Limb (tissue), 2 donors: ENCODE measurements at regions not wholly inside any gene's neighbourhood (a gene's known extent, or its start where the extent isn't known, plus 50 kb on each side); places are given as distances from the start of the nearest gene placed in this dataset.

Experiments
- DNase-seq, 2 donors: peaks; one replicate each; pipeline ENCODE4 v3.0.0-alpha.2; 2016; ENCODE audit errors: extremely low spot score in 2 of 2

GRCh38 chr5:54854883-54855581 lies 130.4 kb downstream of the ESM1 start:
- DNase-seq, result no peak

- DNase-seq, result no peak
Measured at GRCh38 chr5:54852007-54852406, 133.4 kb downstream of the ESM1 start.

DNA sequence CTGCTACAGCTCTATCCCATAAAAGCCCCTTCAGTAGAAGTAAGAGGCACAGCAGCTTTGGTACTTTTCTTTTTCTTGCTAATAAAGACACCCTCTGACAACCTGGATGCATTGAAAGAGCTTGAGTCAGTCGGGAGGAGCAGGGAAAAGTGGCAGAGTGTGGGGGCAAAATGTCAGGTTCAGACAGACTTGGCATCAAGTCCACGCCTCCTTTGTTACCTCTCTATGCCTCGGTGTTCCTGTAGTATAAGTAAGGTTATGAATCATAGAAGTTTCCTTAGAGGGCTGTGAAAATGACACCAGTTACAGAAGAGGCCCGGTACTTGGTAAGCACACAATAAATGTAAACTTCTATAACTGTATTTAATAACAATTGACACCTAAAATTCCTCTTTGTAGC lies 133.9 kb downstream of the ESM1 start:
- no peak for DNase-seq

GRCh38 chr5:54848581-54848980 lies 136.8 kb downstream of the ESM1 start:
- DNase-seq, result no peak

DNA sequence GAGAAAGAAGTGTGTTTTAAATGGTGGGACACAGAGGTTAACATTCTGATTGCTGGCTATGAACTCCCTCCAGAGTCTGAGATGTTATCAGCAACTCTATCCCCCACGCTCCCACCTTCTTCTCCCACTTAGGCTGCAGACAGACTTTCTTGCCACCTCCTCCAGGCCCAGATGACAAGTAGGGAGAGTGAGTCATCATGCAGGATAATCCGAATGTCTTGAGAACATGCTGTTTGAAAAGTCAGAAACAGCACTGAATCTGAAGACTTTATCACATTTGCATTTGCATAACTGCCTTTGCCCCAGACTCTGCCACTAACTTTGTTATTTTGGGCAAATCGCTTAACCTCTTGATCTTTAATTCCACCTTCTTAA lies 139.8 kb downstream of the ESM1 start:
- DNase-seq, result no peak

DNA sequence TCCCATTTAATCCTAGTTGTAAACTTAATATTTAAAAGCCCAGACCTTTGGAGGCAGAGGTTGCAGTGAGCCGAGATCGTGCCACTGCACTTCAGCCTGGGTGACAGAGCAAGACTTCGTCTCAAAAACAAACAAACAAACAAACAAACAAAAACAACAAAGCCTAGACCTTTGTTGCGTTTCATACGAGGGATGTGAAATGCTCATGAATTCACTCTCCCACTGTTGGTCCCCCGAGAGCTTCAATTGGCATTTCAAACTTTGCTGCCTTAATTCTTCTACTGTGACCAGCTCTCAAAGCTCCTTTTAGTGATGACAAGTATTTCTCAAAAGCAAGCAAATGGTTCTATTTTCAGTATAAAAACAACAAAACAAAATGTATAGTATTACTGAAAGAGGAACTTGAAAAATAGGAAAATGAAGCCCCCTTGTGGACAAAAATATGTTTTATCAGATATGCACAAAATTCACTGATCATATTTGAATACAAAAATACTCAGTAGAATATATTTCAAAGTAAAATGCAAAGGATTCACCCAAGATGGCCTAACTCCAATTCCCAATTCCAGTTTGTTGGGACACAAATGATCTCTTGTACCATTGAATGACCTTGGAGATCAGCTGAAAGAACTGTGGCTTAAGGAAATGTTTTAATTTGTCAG lies 140.4 kb downstream of the ESM1 start:
- DNase-seq, result peak in 1 of 2 donors; percentile 77

DNA sequence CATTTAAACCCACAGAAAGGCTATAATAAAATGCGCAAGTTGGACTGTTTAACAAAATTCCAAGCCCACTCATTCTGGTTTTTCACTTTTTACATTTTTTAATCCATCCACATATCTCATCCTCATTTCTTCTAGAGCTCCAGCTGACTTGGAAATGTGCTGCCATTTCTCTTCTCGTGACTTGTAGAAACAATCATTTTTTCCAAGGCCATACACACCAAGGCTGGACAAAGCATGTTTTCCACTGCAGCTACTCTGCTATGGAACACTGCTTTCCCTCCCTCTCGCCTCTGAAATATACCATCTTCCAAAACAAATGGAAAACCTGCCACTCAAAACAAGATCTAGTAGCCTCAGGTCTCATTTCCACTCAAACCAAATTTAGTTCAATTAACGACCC lies 141.1 kb downstream of the ESM1 start:
- no peak for DNase-seq

GRCh38 chr5:54841481-54841880 lies 143.9 kb downstream of the ESM1 start:
- DNase-seq, result no peak

GRCh38 chr5:54838843-54839242 lies 146.6 kb downstream of the ESM1 start:
- DNase-seq, result no peak

DNA sequence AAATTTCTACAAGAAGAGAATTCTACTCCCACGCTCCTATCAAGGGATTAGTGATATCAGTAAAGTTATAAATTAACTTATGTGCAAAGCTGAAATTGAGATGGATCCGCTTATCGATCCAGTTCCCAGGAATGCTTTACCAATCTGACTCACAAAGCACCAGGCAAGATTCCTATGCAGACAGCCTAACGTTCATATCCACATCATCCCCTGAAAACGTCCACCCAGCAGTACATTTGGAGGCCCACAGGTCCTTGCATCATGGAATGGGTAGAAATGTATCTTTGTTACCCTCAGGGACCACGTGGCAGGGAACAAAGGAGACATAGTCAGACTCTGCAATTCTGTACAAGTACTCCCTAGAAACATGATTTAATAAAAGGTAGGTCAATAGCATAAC lies 147.4 kb downstream of the ESM1 start:
- DNase-seq, result no peak

DNA sequence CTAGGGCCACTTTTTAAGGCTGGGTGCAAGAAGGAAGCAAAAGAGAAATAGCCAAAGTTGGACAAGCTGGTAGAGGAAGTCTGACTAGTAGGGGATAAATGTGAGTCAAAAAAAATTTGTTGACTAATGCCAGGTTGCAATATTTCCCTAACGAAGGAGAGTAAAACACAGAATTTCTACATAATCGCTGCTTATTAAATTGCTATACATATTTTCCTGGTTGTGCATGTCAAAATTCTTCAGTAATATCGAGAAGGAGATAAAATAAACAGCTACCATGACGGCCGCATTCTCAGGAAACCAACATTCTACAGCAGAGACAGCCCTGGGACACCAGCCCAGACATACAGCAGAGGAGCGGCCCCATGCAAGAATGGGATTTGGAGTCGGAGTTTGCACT lies 148.3 kb downstream of the ESM1 start:
- DNase-seq, result no peak

DNA sequence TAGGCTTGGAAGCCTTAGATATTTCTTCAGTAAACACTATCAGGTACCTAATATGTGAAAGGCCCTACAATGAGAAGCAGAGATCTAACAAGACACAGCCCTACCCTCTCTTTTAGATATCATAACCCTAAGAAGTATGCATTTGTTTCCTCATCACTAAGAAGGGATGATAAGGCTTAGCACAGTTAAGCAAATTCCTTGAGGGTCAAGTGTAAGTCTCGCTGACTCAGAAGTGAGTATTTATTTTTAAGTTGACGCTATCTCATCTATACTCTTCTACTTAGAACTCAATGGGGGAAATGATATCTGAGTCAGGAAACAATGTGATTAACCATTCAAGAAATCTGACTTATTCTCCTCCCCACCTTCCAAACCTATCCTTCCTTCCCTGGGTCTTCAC lies 149.7 kb downstream of the ESM1 start:
- no peak for DNase-seq

DNA sequence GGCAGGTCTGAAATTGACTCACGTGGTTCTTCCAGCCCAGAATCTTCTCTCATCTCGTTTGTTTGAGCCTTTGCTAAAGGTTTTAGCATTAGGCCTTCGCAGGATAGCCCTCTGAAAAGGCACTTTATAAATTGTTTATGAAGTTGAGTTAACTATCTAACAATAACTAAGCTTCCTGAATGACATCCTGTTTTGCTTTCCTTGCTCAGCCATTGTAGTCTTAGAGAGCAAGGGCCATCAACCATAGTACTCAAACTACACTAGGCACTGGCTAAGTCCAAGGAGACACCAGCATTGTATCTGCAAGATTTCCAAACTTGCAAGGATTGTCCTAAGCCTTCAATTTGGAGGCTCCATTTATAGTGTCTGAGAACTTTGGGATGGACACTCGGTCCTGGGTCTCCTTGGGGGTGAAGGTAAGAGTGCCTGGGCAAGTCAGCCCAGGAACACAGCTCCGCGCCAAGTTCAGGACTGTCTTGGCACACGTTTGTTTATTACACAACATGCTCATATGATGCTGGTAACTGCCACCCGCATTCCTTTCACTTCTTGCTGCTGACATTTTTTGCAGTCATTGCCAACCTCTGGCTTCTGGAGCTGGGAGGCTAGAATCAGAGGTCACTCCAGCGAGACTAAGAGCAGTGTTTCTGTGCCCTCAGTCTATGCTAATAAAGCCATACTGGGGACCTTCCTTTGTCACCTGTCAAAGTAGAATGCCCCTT lies 151.1 kb downstream of the ESM1 start:
- DNase-seq, result no peak

- no peak for DNase-seq
Measured at GRCh38 chr5:54833590-54833989, 151.8 kb downstream of the ESM1 start.

GRCh38 chr5:54832858-54833257 lies 152.5 kb downstream of the ESM1 start:
- DNase-seq, result no peak

GRCh38 chr5:54832045-54832444 lies 153.3 kb downstream of the ESM1 start:
- DNase-seq, result no peak

DNA sequence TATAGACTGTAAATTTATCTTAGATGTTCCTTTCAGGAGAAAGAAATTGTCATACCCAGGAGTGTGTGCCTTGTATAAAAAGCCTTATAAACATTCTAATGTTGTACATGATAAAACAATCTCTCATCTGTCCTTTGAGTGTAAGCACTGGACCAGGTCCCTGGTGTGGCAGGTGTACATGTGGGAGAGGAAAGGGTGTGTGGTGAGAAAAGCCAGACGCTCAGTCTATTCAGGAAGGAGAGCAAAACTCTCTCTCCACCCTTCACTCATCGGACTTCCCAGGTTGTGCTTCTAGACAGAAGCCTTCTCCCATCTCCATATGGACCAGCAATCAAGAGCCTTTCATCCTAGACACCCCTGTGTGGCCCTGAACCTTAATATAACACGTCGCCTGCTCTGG lies 154.2 kb downstream of the ESM1 start:
- no peak for DNase-seq

- peak in 1 of 2 donors; percentile 36 for DNase-seq
Measured at GRCh38 chr5:54829676-54830535, 155.5 kb downstream of the ESM1 start.

DNA sequence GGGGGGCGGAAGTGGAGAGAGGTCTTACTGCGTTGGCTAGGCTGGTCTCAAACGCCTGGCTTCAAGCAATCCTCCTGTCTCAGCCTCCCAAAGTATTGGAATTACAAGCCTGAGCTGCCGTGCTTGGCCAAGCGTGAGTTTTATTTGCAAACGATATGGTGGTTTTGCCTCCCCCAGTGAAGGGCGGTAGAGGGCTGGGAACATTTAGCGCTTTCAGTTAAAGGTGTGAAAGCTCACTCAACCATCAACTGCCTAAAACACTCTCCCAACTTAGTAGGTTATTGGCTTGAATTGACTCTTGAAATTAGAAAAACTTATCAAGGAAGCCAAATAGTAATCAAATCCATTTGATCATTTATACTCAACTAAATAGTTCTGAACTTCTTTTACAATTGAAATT lies 156.3 kb downstream of the ESM1 start:
- DNase-seq, result no peak

- no peak for DNase-seq
Measured at GRCh38 chr5:54828151-54828550, 157.2 kb downstream of the ESM1 start.

- no peak for DNase-seq
Measured at GRCh38 chr5:54825005-54825404, 160.4 kb downstream of the ESM1 start.

- no peak for DNase-seq
Measured at GRCh38 chr5:54823006-54823405, 162.4 kb downstream of the ESM1 start.
